BJ (cell line): ENCODE measurements at regions not wholly inside any gene's neighbourhood (a gene's known extent, or its start where the extent isn't known, plus 50 kb on each side); places are given as distances from the start of the nearest gene placed in this dataset.

Experiments used
- CTCF ChIA-PET: fragments of 350-600 bp; formaldehyde crosslinking; extraction: SDS; loops from one replicate; lab custom pipeline; 2021; ENCODE audit warnings: antibody characterized with exemption, inconsistent platforms; lab: Yijun Ruan, JAX
- POLR2A ChIA-PET: fragments of 300-600 bp; sonication (Branson Sonifier 250); formaldehyde crosslinking; extraction: SDS; loops from one replicate; lab custom pipeline; 2021; ENCODE audit warnings: antibody characterized with exemption; lab: Charles Lee
- DNase-seq: peaks from one replicate; pipeline ENCODE4 v3.0.0-alpha.2; 2011; ENCODE audit warnings: low read depth
- H3K27me3 ChIP-seq: 2 replicates; pipeline ENCODE4 v1.6.0; 2011; ENCODE audit warnings: low read length; ENCODE audit not compliant: control insufficient read depth, insufficient read depth
- H3K36me3 ChIP-seq: 2 replicates; pipeline ENCODE4 v1.5.1; 2011; ENCODE audit warnings: low read length; ENCODE audit not compliant: control insufficient read depth, insufficient read depth
- H3K4me3 ChIP-seq: 2 replicates; pipeline ENCODE4 v1.5.1; 2011; ENCODE audit warnings: low read depth, mild to moderate bottlenecking, control low read depth, low read length
- TF ChIP-seq, protein P1 (sequence below): IDR thresholded peaks from 2 replicates; pipeline ENCODE4 v1.5.1; 2011; ENCODE audit warnings: low read depth, mild to moderate bottlenecking, control low read depth, inconsistent platforms, low read length, moderate library complexity; ENCODE audit not compliant: insufficient read depth

DNA sequence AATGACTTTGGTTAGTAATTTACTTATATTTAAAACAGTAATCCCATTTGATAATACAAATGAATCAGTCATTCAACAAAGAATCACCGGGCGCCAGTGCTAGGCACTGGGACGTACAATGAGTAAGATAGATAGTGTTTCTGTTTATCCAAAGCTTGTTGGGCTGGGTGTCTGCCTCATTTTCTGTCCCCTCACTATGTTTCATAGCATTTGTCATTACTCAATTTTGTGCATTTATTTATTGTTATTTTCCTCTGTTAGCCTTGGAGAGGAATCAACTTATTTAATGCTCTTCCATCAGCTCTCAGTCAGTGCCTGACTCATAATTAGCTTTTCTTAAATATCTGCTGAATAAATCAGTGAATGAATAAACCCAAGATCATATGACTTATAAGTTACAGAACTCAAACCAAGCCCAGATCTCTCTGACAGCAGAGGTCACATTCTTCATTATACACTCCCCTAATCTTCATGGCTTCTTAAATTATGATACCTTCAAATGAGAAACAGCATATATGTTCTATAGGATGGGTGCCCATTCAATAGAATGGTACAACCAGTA is 86.2 kb downstream of the TSPAN8 start:
- ChIA-PET CTCF (no interaction called here), POLR2A (no interaction called here)
- TF ChIP-seq, protein P1, sequence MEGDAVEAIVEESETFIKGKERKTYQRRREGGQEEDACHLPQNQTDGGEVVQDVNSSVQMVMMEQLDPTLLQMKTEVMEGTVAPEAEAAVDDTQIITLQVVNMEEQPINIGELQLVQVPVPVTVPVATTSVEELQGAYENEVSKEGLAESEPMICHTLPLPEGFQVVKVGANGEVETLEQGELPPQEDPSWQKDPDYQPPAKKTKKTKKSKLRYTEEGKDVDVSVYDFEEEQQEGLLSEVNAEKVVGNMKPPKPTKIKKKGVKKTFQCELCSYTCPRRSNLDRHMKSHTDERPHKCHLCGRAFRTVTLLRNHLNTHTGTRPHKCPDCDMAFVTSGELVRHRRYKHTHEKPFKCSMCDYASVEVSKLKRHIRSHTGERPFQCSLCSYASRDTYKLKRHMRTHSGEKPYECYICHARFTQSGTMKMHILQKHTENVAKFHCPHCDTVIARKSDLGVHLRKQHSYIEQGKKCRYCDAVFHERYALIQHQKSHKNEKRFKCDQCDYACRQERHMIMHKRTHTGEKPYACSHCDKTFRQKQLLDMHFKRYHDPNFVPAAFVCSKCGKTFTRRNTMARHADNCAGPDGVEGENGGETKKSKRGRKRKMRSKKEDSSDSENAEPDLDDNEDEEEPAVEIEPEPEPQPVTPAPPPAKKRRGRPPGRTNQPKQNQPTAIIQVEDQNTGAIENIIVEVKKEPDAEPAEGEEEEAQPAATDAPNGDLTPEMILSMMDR: no peak
- Histone ChIP-seq H3K27me3 (no peaks in the 10 kb centered on the region), H3K36me3 (no peaks in the 10 kb centered on the region), H3K4me3 (no peak overlapping the region)
- DNase-seq: no peak

DNA sequence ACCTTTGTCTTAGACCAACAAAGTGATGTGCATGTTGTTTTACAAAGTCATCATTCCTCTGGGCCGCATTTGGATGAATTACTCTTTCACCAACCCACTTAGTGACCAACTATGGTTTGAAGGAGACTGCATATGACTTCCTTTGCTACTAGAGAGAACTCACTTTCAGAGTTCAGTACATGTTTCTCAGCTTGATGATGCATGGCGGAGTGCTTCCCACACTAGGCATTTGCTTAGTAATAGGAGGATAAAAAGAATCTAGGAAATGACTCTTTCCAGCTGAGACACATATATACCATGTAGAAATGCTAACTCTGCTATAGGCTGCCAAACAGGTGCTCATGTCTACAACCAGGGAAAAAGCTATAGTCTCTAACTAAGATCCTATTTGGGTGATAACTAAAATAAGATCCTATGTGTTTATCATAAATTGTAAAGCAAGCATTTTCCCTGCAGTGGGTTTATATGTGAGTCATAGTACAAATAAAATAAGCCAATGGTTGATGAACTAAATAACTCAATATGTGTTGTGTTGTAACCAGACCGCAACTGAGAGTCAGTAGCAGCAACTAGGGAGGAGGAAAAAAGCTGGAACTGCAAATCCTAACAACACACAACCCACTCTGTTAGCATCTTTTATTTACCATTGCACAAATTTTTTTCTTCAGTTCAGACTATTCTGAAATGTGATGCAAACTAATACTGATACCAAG is 87.2 kb downstream of the TSPAN8 start:
- CTCF ChIA-PET: no interaction called here
- TF ChIP-seq, protein P1: no peak
- Histone ChIP-seq H3K27me3 (no peaks in the 10 kb centered on the region), H3K36me3 (no peaks in the 10 kb centered on the region), H3K4me3 (no peak overlapping the region)
- POLR2A ChIA-PET: no interaction called here
- no peak for DNase-seq

DNA sequence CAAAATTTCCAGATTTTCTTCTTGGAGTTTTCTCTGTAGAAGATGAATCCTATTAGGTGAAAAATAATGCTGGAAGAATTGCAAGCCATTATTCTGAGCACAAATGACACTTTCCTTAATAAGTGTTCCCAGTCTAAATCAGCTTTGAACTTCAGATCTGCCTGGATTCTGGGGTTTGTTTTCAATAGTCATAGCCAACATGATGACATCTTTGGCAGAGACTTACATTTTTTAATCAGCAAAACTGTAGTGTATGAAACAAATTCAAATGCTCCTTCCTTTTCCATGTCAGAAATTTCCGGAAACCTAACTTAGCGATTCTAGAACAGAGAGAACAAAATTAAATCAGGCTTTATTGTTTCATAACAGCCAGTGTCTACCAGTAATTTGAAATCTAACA is 88.5 kb downstream of the TSPAN8 start:
- ChIA-PET POLR2A (no interaction called here), CTCF (no interaction called here)
- no peak for DNase-seq
- Histone ChIP-seq H3K4me3 (no peak overlapping the region), H3K36me3 (no peaks in the 10 kb centered on the region), H3K27me3 (no peaks in the 10 kb centered on the region)
- TF ChIP-seq, protein P1: no peak

DNA sequence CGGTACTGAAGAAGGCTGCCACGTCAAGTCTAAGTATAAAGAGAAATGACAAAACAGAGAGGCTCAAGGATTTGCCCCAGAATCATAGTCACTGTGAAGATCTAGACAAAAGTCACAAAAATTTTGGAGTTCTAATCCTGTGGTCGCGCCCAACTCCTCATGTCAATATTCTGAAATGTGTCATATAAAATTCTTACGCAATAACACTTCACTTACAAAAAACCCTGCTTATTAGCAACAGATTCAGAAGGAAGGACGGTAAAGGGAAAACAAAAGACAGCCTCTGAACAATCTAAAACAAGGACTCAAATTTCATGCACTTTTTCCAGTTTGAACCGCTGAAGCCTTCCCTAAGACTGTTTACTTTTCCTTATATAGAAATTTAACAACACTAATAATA is 94.7 kb downstream of the TSPAN8 start:
- TF ChIP-seq, protein P1: no peak

DNA sequence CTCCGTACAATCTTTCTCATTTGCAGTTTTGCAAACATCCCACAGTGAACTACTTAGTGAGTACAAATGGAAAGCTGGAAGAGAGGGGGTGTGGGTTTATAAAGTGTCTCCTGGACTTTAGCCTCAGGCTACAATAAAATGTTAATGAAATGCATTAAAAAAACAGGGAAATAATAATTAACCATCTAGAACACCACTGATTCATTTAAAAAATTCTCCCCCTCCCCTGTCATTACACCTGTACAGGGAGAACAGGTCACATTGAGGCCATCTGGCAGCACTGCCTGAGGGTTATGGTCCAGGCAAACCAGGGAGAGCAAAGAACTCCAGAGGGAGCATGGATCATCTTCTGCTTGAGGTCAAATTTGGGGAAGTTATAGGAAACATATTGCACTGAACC is 96.3 kb downstream of the TSPAN8 start:
- ChIA-PET CTCF (no interaction called here), POLR2A (no interaction called here)
- Histone ChIP-seq H3K4me3 (no peak overlapping the region), H3K36me3 (no peaks in the 10 kb centered on the region), H3K27me3 (no peaks in the 10 kb centered on the region)
- DNase-seq: no peak
- TF ChIP-seq, protein P1: no peak

More for the DNA sequence above, 94.7 kb downstream of the TSPAN8 start:
- no peak for DNase-seq
- Histone ChIP-seq H3K36me3 (no peaks in the 10 kb centered on the region), H3K27me3 (no peaks in the 10 kb centered on the region), H3K4me3 (no peak overlapping the region)
- ChIA-PET POLR2A (no interaction called here), CTCF (no interaction called here)
